LNCAP (cell line): ENCODE measurements at regions not wholly inside any gene's neighbourhood (a gene's known extent, or its start where the extent isn't known, plus 50 kb on each side); places are given as distances from the start of the nearest gene placed in this dataset.

ENCODE experiments used
- TF ChIP-seq, protein P1 (sequence below): fragments of 450-650 bp; IDR thresholded peaks from 2 replicates; pipeline ENCODE4 v1.5.1; 2017; ENCODE audit warnings: mild to moderate bottlenecking

DNA sequence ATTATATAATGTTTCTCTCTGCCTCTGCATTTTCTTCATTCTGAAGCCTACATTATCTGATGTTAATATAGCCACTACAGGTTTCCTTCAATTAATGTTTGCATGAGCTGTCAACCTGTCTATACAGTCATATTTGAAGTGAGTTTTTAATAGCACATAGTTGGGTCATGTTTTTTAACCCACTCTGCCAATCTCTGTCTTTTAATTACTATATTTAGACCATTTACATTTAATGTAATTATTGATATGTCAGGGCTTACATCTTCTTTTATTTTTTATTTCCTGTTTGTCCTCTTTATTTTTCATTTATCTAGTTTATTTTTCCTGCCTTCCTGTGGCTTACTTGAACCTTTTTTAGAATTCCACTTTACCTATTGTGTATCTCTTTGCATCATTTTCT lies 124.3 kb upstream of the PDE1C start:
- TF ChIP-seq, protein P1, sequence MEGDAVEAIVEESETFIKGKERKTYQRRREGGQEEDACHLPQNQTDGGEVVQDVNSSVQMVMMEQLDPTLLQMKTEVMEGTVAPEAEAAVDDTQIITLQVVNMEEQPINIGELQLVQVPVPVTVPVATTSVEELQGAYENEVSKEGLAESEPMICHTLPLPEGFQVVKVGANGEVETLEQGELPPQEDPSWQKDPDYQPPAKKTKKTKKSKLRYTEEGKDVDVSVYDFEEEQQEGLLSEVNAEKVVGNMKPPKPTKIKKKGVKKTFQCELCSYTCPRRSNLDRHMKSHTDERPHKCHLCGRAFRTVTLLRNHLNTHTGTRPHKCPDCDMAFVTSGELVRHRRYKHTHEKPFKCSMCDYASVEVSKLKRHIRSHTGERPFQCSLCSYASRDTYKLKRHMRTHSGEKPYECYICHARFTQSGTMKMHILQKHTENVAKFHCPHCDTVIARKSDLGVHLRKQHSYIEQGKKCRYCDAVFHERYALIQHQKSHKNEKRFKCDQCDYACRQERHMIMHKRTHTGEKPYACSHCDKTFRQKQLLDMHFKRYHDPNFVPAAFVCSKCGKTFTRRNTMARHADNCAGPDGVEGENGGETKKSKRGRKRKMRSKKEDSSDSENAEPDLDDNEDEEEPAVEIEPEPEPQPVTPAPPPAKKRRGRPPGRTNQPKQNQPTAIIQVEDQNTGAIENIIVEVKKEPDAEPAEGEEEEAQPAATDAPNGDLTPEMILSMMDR: no peak

DNA sequence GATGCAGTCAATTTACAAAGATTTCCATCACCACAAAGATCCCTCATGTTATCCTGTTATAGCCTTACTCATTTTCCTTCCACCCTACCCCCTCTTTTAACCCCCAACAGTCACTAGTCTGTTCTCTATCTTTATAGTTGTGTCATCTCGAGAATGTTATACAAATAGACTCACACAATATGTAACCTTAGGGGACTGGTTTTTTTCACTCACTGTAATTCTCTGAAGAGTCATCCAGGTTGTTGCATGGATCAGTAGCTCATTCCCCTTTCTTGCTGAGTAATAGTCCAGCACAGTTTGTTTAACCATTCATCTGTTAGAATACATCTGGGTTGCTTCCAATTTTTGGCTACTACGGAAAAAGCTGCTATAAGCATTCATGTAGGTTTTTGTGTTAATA lies 121.1 kb upstream of the PDE1C start:
- TF ChIP-seq, protein P1: no peak

DNA sequence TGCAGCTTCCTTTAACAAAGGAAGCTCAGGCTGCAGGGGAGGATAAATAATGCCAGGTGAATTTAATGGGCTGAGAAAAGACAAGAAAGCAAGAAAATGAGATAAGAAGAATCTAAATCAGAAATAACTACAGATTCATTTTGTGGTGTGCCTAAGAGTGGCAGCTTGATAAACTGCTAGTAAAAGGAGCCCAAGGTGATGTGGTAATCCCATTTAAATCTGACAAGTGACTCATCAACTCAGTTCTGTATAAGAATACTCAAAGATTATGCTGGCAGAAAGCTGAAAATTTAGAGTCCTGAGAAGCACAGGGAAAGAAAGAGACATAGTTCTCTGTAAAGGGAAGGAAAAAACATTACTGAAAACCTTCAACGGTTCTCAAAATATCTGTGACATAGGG lies 109.4 kb upstream of the PDE1C start:
- TF ChIP-seq, protein P1: no peak

DNA sequence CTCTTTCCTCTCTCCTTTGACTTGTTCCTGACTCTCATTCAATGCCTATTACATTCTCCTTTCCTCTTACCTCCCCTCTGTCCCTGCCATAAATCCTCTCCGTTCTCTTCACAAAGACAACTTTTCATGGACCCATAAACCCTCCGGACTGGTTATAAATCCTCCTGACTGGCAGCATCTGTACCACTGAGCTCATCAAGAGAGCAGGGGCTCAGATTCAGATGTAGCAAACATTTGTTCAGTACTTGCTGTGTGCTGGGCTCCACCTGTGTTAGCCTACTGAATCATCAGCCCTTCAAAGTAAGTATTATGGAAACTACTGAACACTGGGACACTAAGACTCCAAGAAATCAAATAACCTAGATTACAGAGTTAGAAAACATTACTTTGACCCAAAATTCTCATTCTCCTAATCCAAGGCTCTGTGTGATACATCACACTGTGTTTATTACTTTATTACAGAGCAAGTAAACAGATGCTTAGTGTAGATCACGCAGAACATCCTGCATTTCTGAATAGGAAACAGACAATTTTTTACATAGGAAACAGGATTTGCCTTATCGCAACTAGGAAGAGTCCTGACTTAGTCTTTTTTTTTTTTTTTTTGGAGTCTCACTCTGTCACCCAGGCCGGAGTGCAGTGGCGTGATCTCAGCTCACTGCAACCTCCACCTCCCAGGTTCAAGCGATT lies 108.6 kb upstream of the PDE1C start:
- TF ChIP-seq, protein P1: no peak

DNA sequence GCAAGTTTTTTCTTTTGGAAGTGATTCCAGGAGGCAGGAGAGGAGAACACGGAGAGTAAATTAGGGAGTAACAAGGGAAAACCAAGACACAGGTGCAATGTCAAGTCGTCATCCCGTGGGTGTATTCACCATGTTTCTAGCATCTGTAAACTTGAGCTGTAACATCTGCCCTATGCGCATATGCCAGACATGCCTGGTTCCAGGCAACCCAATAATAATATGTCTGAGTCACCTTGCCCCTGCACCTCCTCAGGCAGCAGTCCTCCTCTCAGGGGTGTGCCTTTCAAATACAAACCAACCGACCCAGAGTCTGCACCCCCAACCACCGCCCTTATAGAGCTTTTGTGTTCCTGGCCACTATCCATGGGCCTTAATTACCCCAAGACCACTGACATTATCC lies 107.0 kb upstream of the PDE1C start:
- TF ChIP-seq, protein P1: no peak

DNA sequence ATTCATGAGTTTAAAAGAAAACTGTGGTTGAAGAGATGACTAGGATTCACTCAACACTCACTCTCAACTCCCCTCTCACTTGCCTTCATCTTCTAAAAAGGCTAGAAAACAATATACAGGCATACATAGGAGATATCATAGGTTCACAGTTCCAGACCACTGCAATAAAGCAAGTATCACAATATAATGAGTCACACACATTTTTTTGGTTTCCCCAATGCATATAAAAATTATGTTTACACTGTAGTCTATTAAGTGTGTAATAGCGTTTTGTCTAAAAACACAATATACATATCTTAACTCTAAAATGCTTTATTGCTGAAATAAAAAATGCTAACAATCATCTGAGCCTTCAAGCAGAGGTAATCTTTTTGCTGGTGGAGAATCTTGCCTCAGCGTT lies 104.9 kb upstream of the PDE1C start:
- TF ChIP-seq, protein P1: no peak

DNA sequence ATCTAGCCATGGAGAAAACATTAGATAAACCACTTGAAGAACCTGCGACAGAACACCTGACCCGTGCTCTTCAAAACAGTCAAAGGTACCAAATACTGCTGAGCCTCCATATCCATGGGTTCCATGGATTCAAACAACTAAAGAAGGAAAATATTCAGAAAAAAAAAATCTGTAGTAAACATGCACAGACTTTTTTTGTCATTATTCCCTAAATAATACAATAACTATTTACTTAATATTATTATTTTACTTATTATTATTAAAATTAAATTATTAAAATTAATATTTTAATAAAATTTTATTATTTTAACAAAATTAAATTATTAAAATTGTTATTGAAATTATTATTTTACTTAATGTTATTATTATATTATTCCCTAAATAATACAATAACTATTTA lies 101.0 kb upstream of the PDE1C start:
- TF ChIP-seq, protein P1: no peak

DNA sequence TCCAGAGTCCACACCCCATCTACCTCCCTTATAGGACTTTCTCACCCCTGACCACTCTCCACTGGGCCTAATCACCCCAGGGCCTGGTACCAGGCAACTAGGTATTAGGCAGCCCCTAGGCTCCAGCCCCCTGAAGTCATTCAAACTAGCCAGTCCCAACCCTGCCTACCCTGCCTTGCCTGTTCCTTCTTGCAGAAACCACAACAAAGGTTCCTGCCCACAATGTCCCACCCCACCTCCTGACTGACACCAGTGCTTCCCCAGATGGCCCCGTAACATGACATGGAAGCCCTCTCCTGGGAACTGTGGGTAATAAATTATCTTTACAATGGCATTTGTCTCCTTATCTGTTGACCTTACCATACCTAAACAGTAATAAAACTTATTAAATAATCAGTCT lies 100.6 kb upstream of the PDE1C start:
- TF ChIP-seq, protein P1: no peak
